ENCODE measurements at regions not wholly inside any gene's neighbourhood (a gene's known extent, or its start where the extent isn't known, plus 50 kb on each side); places are given as distances from the start of the nearest gene placed in this dataset.

DNA sequence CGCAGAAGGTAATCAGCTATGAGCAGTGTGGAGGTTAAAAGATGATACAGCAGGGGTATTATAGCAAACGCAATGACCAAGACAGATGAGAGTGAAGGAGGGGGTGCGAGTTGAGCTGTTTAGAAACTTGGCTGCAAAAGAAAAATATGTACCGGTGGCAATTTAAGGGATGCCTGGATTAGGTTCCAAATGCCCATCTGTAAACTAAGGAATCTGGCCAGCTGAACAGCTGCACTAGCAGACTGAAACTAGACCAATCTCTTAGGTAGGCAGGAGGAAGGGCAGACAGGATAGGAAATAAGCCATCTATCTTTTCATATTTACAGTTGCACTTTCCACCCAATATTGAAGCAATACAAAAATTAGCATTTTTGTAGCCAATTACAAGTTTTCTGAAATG, 407.6 kb downstream of the HTR1B start:
- Histone ChIP-seq H4K20me1 (ENCODE audit: insufficient read depth) (no peaks in the 10 kb centered on the region), H3K36me3 (ENCODE audit: control insufficient read depth in 1 of 2, insufficient read depth in 2 of 2, low read length in 2 of 2) (no peaks in the 10 kb centered on the region), H3K9me3 (ENCODE audit: control insufficient read depth in 1 of 2, insufficient read depth in 1 of 2, low read depth in 1 of 2, low read length in 2 of 2) (no peaks in the 10 kb centered on the region), H3K4me3 (replicated peaks in 1 of 2; ENCODE audit: low read depth in 1 of 2, low read length in 2 of 2) (no peak overlapping the region), H3K9ac (ENCODE audit: low read length) (no peak overlapping the region), H3K27me3 (ENCODE audit: insufficient read depth, low read length) (no peaks in the 10 kb centered on the region), H2AFZ (ENCODE audit: low read depth, low read length, poor library complexity, severe bottlenecking) (no peak overlapping the region), H3K4me1 (ENCODE audit: control insufficient read depth in 1 of 2, insufficient read depth in 2 of 2, low read length in 2 of 2) (no peaks in the 10 kb centered on the region), H3K4me2 (ENCODE audit: low read length) (no peak overlapping the region), H3K27ac (ENCODE audit: low read depth, low read length) (no peak overlapping the region), H3K9me2 (ENCODE audit: insufficient read depth) (no peaks in the 10 kb centered on the region), H3K79me2 (ENCODE audit: insufficient read depth, low read length) (no peaks in the 10 kb centered on the region)
- TF ChIP-seq, protein P1, sequence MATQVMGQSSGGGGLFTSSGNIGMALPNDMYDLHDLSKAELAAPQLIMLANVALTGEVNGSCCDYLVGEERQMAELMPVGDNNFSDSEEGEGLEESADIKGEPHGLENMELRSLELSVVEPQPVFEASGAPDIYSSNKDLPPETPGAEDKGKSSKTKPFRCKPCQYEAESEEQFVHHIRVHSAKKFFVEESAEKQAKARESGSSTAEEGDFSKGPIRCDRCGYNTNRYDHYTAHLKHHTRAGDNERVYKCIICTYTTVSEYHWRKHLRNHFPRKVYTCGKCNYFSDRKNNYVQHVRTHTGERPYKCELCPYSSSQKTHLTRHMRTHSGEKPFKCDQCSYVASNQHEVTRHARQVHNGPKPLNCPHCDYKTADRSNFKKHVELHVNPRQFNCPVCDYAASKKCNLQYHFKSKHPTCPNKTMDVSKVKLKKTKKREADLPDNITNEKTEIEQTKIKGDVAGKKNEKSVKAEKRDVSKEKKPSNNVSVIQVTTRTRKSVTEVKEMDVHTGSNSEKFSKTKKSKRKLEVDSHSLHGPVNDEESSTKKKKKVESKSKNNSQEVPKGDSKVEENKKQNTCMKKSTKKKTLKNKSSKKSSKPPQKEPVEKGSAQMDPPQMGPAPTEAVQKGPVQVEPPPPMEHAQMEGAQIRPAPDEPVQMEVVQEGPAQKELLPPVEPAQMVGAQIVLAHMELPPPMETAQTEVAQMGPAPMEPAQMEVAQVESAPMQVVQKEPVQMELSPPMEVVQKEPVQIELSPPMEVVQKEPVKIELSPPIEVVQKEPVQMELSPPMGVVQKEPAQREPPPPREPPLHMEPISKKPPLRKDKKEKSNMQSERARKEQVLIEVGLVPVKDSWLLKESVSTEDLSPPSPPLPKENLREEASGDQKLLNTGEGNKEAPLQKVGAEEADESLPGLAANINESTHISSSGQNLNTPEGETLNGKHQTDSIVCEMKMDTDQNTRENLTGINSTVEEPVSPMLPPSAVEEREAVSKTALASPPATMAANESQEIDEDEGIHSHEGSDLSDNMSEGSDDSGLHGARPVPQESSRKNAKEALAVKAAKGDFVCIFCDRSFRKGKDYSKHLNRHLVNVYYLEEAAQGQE (IDR thresholded peaks at IDR 0.05; ENCODE audit: low read depth): no peak
- no peak for TF ChIP-seq ELF1 (IDR thresholded peaks at IDR 0.05; ENCODE audit: borderline replicate concordance, low read depth)
- TF ChIP-seq SP1 (IDR thresholded peaks at IDR 0.05; ENCODE audit: low read depth): no peak
- TF ChIP-seq JUND (IDR thresholded peaks at IDR 0.05): no peak
- no peak for TF ChIP-seq POLR2AphosphoS5 (IDR thresholded peaks at IDR 0.05; ENCODE audit: low read depth, low read length)
- TF ChIP-seq CEBPB (IDR thresholded peaks at IDR 0.05; ENCODE audit: low read depth): no peak
- no peak for TF ChIP-seq ATF3 (IDR thresholded peaks at IDR 0.05)
- DNase-seq (ENCODE audit: low read depth, low spot score) (no peak), ATAC-seq (no peak)
- RAD21 ChIA-PET (ENCODE audit: low non-redundant PET in 1 of 2, low total read pairs in 2 of 2, uncharacterized antibody in 2 of 2, unreplicated experiment in 2 of 2): no interaction called here
- CTCF ChIA-PET: no interaction called here
- intact Hi-C loops (cut with micrococcal nuclease): no loop called here
- no TSS peak for BruUV-seq (replicated peaks)
- POLR2A ChIA-PET: no interaction called here
